ENCODE measurements at regions not wholly inside any gene's neighbourhood (a gene's known extent, or its start where the extent isn't known, plus 50 kb on each side); places are given as distances from the start of the nearest gene placed in this dataset.

DNA sequence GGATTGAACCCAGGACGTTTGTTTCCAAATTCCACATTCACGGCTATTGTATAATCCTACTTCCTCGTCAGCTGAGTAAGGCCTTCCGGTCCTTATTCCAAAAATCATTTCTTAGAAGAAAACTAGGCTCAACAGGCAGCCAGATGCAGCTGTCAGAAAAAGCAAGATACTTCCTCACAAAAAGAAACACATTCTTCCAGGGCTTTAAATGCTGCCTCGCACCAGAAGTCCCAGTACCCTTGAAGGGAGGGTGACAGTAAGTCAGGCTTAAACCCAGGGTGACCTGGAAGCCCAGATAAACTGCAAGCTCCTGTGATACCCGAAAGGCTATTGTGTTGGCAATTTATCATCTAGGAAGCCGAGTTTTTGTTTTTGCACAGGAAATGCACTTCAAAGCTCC lies 414.0 kb downstream of the NFIB start:
- H3K36me3 Mint-ChIP-seq = no peaks in the 10 kb centered on the region
- H3K27me3 Mint-ChIP-seq (ENCODE audit: low read depth) = no peaks in the 10 kb centered on the region
- H3K4me1 Mint-ChIP-seq = peaks cover 76% of the 10 kb centered on the region
- H3K4me3 Mint-ChIP-seq = no peak overlapping the region
- TF ChIP-seq, protein P1, sequence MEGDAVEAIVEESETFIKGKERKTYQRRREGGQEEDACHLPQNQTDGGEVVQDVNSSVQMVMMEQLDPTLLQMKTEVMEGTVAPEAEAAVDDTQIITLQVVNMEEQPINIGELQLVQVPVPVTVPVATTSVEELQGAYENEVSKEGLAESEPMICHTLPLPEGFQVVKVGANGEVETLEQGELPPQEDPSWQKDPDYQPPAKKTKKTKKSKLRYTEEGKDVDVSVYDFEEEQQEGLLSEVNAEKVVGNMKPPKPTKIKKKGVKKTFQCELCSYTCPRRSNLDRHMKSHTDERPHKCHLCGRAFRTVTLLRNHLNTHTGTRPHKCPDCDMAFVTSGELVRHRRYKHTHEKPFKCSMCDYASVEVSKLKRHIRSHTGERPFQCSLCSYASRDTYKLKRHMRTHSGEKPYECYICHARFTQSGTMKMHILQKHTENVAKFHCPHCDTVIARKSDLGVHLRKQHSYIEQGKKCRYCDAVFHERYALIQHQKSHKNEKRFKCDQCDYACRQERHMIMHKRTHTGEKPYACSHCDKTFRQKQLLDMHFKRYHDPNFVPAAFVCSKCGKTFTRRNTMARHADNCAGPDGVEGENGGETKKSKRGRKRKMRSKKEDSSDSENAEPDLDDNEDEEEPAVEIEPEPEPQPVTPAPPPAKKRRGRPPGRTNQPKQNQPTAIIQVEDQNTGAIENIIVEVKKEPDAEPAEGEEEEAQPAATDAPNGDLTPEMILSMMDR (IDR thresholded peaks at IDR 0.05; ENCODE audit: unreplicated experiment) = no peak
- no peak for DNase-seq (ENCODE audit: low spot score in 2 of 2, unreplicated experiment in 2 of 2)
- H3K9me3 Mint-ChIP-seq = no peaks in the 10 kb centered on the region
- H3K27ac Mint-ChIP-seq = peak overlapping the region; percentile 92

DNA sequence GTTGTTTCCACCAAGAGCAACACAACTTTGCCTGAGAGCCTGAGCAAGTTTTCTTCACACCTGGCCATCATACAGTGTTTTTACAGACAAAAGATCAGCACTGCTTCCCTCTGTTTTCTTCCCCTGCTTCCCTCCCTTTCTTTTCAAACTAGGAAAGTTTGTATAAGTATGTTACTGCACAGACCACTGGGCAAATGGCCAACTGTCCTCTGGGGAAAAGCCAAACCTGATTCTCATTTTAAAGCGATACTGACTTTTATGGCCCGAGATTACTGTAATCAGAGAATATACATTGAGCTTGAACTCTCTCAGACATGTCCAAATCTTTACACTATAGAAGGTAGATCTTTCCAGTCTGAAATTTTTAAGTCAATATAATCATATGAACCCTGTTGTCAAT lies 415.0 kb downstream of the NFIB start:
- Mint-ChIP-seq H3K4me3 (no peak overlapping the region), H3K36me3 (no peaks in the 10 kb centered on the region), H3K4me1 (peaks cover 70% of the 10 kb centered on the region), H3K9me3 (peaks cover 6% of the 10 kb centered on the region), H3K27ac (peak overlapping the region; percentile 76), H3K27me3 (ENCODE audit: low read depth) (no peaks in the 10 kb centered on the region)
- TF ChIP-seq, protein P1 (IDR thresholded peaks at IDR 0.05; ENCODE audit: unreplicated experiment) = no peak
- peak; percentile 36 to 54 for DNase-seq (ENCODE audit: low spot score in 2 of 2, unreplicated experiment in 2 of 2)

DNA sequence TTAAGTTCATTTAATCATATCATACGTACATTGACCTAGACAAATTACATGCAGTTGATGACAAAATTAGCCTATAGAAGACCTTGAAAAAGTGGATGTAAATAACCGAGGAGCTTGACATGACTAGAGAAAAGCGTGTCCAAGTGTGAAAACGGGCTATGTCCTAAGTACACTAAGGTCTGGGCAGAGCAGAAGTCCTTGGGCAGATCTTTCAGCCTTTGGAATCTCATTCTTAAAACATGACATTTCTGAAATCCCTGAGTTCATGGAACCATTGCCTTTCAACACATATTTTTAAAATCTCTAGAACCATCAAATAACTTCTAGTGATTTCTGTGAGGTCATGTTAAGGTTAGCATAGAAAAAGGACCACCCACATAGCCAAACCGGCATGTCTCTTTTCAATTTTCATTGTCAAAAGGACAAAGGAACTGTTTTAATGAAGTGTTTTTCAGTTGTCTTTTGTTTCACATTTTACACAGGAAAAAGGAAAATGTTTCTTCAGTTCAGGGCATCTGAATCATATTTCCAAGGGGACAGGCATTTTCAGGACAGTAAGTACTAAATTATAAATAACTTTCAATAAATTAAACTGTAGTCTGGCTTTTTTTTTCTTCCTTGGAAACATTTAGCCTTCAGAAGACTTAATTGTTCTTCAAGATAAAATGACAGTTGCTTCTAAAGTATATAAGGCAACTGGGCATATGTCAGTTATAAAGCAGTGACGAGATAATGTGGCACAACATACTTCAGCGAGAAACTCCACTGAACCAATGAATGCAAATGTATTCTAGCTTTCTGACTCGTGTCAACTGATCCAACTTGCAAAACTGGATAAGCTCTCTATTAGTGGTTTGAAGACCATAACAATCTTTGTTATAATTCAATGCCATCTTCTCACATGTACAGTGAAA lies 416.8 kb downstream of the NFIB start:
- H3K4me1 Mint-ChIP-seq = peaks cover 54% of the 10 kb centered on the region
- H3K27ac Mint-ChIP-seq = peak overlapping the region; percentile 81
- peaks cover 9% of the 10 kb centered on the region for H3K9me3 Mint-ChIP-seq
- TF ChIP-seq, protein P1 (IDR thresholded peaks at IDR 0.05; ENCODE audit: unreplicated experiment) = no peak
- DNase-seq (ENCODE audit: low spot score in 2 of 2, unreplicated experiment in 2 of 2) = no peak
- no peaks in the 10 kb centered on the region for H3K27me3 Mint-ChIP-seq (ENCODE audit: low read depth)
- peaks cover under 1% of the 10 kb centered on the region for H3K36me3 Mint-ChIP-seq
- no peak overlapping the region for H3K4me3 Mint-ChIP-seq

DNA sequence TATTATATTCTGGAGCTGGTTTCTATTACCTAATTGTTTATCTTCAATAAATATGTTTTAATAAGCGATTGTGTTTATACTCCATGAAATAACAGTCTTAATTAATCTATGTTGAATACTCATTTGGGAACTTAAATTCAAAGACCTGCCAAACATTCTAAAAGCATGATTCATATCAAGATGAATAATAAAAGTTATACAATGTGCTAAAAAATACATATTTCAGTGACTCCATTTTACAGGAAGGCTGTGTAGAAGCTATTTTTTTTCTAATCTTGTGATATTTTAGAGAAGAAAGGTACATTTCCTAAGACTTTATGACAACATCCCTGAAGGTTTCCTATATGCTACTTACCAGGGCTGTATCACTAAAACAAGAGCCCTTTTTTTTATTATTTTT lies 417.9 kb downstream of the NFIB start:
- no peak for DNase-seq (ENCODE audit: low spot score in 2 of 2, unreplicated experiment in 2 of 2)
- TF ChIP-seq, protein P1 (IDR thresholded peaks at IDR 0.05; ENCODE audit: unreplicated experiment) = no peak
- Mint-ChIP-seq H3K9me3 (peaks cover 21% of the 10 kb centered on the region), H3K4me1 (peaks cover 43% of the 10 kb centered on the region), H3K27me3 (ENCODE audit: low read depth) (no peaks in the 10 kb centered on the region), H3K27ac (no peak overlapping the region), H3K36me3 (peaks cover 10% of the 10 kb centered on the region), H3K4me3 (no peak overlapping the region)

DNA sequence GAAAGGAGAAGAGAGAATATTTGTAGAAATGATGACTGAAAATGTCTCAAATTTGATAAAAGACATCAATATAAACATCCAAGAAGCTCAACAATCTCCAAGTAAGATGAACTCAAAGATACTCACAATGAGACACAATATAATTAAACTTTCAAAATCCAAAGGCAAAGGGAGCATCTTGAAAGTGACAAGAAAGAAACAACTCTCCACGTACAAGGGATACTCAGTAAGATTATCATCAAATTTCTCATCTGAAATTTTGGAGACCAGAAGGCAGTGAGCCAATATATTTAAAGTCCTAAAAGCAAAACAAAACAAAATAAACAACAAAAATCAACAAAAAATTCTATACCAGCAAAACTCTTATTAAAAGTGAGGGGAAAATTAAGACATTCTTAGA lies 428.7 kb downstream of the NFIB start:
- Mint-ChIP-seq H3K27me3 (ENCODE audit: low read depth) (no peaks in the 10 kb centered on the region), H3K4me1 (no peaks in the 10 kb centered on the region), H3K36me3 (peaks cover 20% of the 10 kb centered on the region), H3K9me3 (peaks cover 62% of the 10 kb centered on the region), H3K4me3 (no peak overlapping the region), H3K27ac (no peak overlapping the region)
- TF ChIP-seq, protein P1 (IDR thresholded peaks at IDR 0.05; ENCODE audit: unreplicated experiment) = no peak
- no peak for DNase-seq (ENCODE audit: low spot score in 2 of 2, unreplicated experiment in 2 of 2)
